ENCODE measurements at regions not wholly inside any gene's neighbourhood (a gene's known extent, or its start where the extent isn't known, plus 50 kb on each side); places are given as distances from the start of the nearest gene placed in this dataset.

DNA sequence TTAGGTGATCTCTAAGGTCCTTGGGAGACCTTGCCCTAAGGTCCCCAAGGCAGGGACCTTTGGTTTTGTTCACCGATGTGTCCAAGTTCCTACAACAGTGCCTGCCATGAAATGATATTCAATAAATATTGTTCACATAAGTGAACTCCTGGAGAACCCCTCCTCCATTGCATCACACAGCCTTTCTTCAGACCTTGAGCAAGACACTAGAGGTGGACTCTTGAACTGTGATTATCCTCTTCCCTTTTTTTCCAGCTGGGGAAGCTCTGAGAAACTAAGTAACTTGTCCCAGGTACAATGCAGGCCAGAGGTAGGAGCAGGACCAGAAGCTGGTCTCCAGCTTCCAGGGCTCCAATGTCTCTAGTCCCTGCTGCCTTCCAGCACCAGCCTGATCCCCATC, 76.6 kb upstream of the LMO1 start:
- ATAC-seq: no peak
- no peaks in the 10 kb centered on the region for H3K36me3 Mint-ChIP-seq
- H3K9me3 Mint-ChIP-seq: no peaks in the 10 kb centered on the region
- no peak for DNase-seq (ENCODE audit: low spot score in 2 of 2)
- H3K27ac Mint-ChIP-seq: no peak overlapping the region

GRCh38 chr11:8339592-8340022, 75.9 kb upstream of the LMO1 start:
- no peak for DNase-seq (ENCODE audit: low spot score in 2 of 2)
- no peaks in the 10 kb centered on the region for H3K36me3 Mint-ChIP-seq

GRCh38 chr11:8338138-8338537, 74.5 kb upstream of the LMO1 start:
- DNase-seq (ENCODE audit: low spot score in 2 of 2): peak in 1 of 2 donors; percentile 60
- Mint-ChIP-seq H3K27ac (peak overlapping the region in 1 of 2 donors; percentile 56), H3K9me3 (no peaks in the 10 kb centered on the region), H3K36me3 (no peaks in the 10 kb centered on the region)
- ATAC-seq: peak; percentile 67 to 76

More at GRCh38 chr11:8339592-8340022, 75.9 kb upstream of the LMO1 start:
- H3K9me3 Mint-ChIP-seq: no peaks in the 10 kb centered on the region
- ATAC-seq: no peak
- no peak overlapping the region for H3K27ac Mint-ChIP-seq

DNA sequence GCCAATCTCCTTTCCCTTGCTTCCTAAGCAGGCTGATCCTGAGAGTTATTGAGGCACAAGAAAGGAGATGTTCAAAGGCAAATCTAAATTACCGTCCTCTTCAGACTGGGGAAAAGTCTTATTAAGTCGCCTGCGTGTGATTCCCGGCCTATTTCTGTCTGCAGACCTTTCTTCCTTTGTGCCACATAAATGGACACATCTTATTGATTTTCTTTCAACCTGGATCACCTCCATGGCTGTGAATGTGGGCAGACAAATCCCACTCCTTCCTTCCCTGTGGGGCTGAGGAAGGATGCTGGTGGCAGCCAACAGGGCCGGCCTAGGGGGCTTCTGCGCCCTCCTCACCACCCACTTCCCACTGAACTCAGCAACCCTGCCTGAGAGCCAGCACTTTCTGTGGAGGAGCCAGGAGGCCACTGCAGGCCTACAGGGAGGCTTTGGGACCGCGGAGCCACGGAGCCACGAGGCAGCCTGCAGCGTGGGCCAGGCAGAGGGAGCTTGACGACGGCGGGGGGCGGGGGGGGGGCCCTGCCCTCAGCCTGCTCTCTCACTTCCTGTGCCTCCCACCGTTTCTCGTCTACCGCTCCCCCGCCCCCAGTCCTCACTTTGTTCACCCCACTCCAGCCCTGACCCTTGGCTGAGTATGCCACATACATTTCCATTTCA, 73.6 kb upstream of the LMO1 start:
- H3K36me3 Mint-ChIP-seq: no peaks in the 10 kb centered on the region
- H3K27ac Mint-ChIP-seq: no peak overlapping the region
- no peaks in the 10 kb centered on the region for H3K9me3 Mint-ChIP-seq
- ATAC-seq (no peak), DNase-seq (ENCODE audit: low spot score in 2 of 2) (no peak)

DNA sequence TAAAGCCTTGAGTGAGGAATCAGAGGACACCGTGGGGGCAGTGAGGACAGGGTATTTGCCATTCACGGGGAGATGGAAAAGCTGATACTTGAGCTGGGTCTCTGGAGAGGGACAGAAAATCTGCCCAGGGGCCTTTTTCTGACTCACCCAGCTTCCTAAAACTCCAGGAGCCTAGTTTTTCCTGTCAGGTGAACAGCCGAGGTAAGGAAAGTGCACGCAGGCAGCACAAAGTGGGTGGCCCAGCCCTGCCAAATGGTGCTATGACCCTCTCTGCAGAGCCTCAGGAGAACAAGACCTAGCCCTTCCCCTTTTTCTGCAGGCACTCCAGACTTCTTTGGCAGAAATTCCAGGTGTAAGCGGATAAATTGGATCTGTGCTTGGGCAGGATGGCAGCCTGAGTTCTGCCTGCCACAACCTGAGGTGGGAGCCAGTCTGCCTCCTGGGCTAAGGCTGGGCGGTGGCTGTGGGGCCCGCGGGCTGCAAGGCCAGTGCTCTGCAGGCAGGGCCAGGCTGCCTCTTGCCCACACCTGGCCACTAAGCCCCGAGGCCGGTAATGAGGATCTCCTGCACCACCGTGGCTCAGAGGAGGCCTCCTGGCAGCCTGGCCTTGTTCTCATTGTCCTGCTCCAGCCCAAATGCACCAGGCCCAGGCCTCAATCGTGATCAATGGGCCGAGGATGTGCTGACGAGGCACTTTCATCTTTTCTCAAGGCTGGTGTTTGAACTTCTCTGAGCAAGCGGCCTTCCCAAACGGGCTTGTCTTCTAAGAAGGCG, 72.9 kb upstream of the LMO1 start:
- ATAC-seq (no peak), DNase-seq (ENCODE audit: low spot score in 2 of 2) (no peak)
- H3K36me3 Mint-ChIP-seq: no peaks in the 10 kb centered on the region
- no peak overlapping the region for H3K27ac Mint-ChIP-seq
- no peaks in the 10 kb centered on the region for H3K9me3 Mint-ChIP-seq

DNA sequence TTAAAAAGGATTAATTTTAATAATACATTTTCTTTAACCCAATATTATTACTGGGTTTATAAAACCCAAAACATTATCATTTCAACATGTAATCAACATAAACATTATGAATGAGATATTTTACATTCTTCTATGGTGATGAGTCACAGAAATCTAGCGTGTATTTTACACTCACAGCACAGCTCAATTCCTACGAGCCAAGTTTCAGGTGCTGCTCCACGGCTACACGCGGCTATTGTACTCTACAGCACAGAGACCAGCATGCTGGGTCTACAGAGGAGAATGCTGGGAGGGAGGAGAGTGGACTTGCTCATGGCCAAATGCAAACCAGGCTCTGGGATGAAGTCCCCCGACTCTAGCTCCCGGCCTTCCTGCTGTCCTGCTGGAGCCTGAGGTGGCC, 72.0 kb upstream of the LMO1 start:
- Mint-ChIP-seq H3K27ac (no peak overlapping the region), H3K9me3 (no peaks in the 10 kb centered on the region), H3K36me3 (no peaks in the 10 kb centered on the region)
- ATAC-seq: no peak
- no peak for DNase-seq (ENCODE audit: low spot score in 2 of 2)

DNA sequence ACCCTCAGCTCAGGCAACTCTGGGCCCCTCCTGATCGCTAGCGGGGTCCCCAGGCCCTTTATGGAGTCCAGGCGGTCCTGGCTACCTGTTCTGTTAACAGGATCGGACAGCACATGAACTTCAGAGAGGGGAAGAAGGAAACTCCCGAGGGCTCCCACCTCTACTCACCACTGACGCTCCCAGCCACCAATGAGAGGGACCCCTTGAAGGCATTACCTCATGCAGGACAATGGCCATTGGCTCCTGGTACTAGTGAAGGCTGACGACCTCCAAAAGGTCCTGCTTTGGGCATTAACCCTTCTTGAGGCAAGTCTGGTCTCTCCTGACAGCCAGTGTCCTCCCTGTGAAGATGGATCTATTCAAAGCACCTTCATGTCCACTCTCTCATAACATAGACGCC, 71.5 kb upstream of the LMO1 start:
- H3K36me3 Mint-ChIP-seq: no peaks in the 10 kb centered on the region
- DNase-seq (ENCODE audit: low spot score in 2 of 2) (no peak), ATAC-seq (no peak)
- no peak overlapping the region for H3K27ac Mint-ChIP-seq
- no peaks in the 10 kb centered on the region for H3K9me3 Mint-ChIP-seq

DNA sequence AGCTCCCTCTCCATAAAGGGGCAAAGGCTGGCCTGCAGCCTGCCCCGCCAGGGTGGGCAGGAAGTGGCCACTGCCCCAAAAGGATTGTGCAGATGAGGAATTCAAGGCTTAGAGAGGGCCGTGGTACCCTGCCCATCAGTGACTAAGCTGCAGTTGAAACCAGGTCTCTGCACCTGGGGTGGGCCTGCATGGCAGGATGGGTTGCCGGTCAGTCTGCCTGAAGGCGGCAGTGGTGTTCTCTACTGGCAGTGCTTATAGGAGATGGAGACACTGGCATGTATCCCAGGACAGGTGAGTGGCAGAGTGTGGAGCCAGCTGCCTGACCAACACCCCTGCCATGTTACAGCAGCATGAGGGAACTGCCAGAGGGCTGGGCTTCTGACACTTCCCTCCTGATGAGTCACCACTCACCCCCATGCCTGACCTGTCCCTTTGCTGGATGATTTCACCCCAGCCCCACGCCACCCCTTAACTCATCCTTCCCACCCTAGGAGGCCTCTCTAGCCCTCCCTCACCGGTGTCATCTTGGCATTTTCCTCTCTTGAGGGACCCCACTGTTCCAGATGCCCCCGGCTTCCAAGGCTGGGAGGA, 70.2 kb upstream of the LMO1 start:
- no peaks in the 10 kb centered on the region for H3K36me3 Mint-ChIP-seq
- DNase-seq (ENCODE audit: low spot score in 2 of 2): no peak
- ATAC-seq: peak in 1 of 2 donors; percentile 32
- H3K9me3 Mint-ChIP-seq: no peaks in the 10 kb centered on the region
- H3K27ac Mint-ChIP-seq: peak overlapping the region in 1 of 2 donors; percentile 65

DNA sequence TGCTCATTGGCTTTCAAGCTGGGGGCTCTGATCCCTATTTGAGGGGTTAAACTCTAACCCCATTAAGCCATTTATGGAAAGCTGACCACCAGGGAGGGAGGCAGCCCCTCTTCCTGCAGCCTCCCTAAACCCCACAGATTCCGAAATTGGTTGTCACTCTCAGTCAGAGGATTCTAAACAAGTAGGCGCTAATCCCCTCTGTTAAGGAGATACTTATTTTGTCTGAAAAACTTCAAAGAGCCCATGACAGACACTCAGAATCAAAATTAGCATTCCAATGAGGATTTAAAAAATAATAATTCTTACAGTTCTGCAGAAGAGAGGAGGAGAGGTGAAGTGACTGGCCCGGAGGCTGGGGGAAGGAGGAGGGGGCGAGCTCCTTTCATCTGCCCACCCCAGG, 69.7 kb upstream of the LMO1 start:
- Mint-ChIP-seq H3K9me3 (no peaks in the 10 kb centered on the region), H3K27ac (peak overlapping the region in 1 of 2 donors; percentile 65), H3K36me3 (no peaks in the 10 kb centered on the region)
- ATAC-seq (no peak), DNase-seq (ENCODE audit: low spot score in 2 of 2) (no peak)

GRCh38 chr11:8332891-8333290, 69.2 kb upstream of the LMO1 start:
- no peaks in the 10 kb centered on the region for H3K9me3 Mint-ChIP-seq
- ATAC-seq: no peak
- no peak overlapping the region for H3K27ac Mint-ChIP-seq
- DNase-seq (ENCODE audit: low spot score in 2 of 2): no peak
- no peaks in the 10 kb centered on the region for H3K36me3 Mint-ChIP-seq

GRCh38 chr11:8332196-8332595, 68.5 kb upstream of the LMO1 start:
- ATAC-seq: no peak
- Mint-ChIP-seq H3K9me3 (no peaks in the 10 kb centered on the region), H3K36me3 (no peaks in the 10 kb centered on the region), H3K27ac (no peak overlapping the region)
- DNase-seq (ENCODE audit: low spot score in 2 of 2): no peak

- no peaks in the 10 kb centered on the region for H3K9me3 Mint-ChIP-seq
- ATAC-seq (no peak), DNase-seq (ENCODE audit: low spot score in 2 of 2) (no peak)
- H3K36me3 Mint-ChIP-seq: no peaks in the 10 kb centered on the region
- no peak overlapping the region for H3K27ac Mint-ChIP-seq
These were observed 68.1 kb upstream of the LMO1 start for GRCh38 chr11:8331767-8332166.

DNA sequence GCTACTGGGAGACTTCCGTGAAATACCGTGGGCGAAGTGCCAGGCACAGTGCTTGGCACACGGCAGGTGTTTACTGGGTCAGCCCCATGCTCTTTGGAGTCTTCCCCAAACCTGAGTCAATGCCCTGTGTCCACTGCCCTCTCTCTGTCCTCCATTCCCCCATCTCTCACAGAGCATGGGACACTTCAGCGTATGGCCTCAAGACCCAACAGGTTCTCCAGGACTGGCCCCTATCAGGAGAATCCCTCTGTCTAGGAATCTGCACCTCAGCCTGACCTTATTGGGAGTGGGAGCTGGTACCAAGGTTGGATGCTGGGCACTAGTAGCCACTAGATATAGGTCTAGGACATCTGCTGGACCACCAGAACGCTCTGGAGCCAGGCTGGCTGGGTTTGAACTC, 67.2 kb upstream of the LMO1 start:
- H3K36me3 Mint-ChIP-seq: no peaks in the 10 kb centered on the region
- no peak overlapping the region for H3K27ac Mint-ChIP-seq
- no peaks in the 10 kb centered on the region for H3K9me3 Mint-ChIP-seq
- no peak for ATAC-seq
- no peak for DNase-seq (ENCODE audit: low spot score in 2 of 2)

GRCh38 chr11:8330404-8330803, 66.7 kb upstream of the LMO1 start:
- no peaks in the 10 kb centered on the region for H3K9me3 Mint-ChIP-seq
- no peak for ATAC-seq
- no peak overlapping the region for H3K27ac Mint-ChIP-seq
- no peak for DNase-seq (ENCODE audit: low spot score in 2 of 2)
- H3K36me3 Mint-ChIP-seq: no peaks in the 10 kb centered on the region

- DNase-seq (ENCODE audit: low spot score in 2 of 2): no peak
- H3K36me3 Mint-ChIP-seq: no peaks in the 10 kb centered on the region
- no peak for ATAC-seq
- no peaks in the 10 kb centered on the region for H3K9me3 Mint-ChIP-seq
- no peak overlapping the region for H3K27ac Mint-ChIP-seq
These were observed 66.2 kb upstream of the LMO1 start for GRCh38 chr11:8329847-8330361.

GRCh38 chr11:8329336-8329735, 65.7 kb upstream of the LMO1 start:
- no peak overlapping the region for H3K27ac Mint-ChIP-seq
- ATAC-seq: no peak
- no peak for DNase-seq (ENCODE audit: low spot score in 2 of 2)
- H3K9me3 Mint-ChIP-seq: no peaks in the 10 kb centered on the region
- H3K36me3 Mint-ChIP-seq: no peaks in the 10 kb centered on the region

DNA sequence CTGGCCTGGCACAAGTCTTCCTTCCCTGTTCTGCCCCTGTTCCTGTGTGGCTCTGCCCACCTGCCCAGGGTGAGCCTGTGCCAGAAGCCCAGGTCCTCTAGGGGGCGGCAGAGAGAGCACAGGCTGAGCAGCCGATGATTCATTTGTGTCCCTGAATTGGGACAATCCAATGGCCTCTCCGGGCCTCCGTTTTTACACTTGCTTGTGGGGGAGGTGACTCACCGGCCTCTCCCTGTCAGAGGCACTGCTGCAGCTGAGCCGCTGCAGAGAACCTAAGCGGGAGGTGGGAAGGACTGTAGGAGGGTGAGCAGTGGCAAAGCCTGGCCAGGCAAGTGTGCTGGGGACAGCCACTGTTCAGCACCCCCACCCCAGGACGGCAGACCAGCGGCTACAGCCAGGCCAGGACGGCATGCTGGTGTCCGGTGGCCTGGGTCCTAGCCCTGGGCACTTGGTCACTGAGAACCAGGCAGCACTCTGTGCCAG, 65.2 kb upstream of the LMO1 start:
- Mint-ChIP-seq H3K27ac (no peak overlapping the region), H3K36me3 (no peaks in the 10 kb centered on the region), H3K9me3 (no peaks in the 10 kb centered on the region)
- peak; percentile 80 to 89 for DNase-seq (ENCODE audit: low spot score in 2 of 2)
- ATAC-seq: peak; percentile 93 to 96
